Progenitor cell of endocrine pancreas (in vitro differentiated cells): ENCODE measurements at regions not wholly inside any gene's neighbourhood (a gene's known extent, or its start where the extent isn't known, plus 50 kb on each side); places are given as distances from the start of the nearest gene placed in this dataset.

Experiments
- DNase-seq: peaks from one replicate; pipeline ENCODE4 v3.0.0; 2021; ENCODE audit warnings: low spot score; ENCODE audit not compliant: unreplicated experiment
- H3K27ac Mint-ChIP-seq: 2 replicates; pipeline ENCODE4 v1.8.0; 2021; ENCODE audit warnings: mild to moderate bottlenecking, moderate library complexity, mixed read lengths
- H3K27me3 Mint-ChIP-seq: 2 replicates; pipeline ENCODE4 v1.8.0; 2021; ENCODE audit warnings: mixed read lengths
- H3K36me3 Mint-ChIP-seq: 2 replicates; pipeline ENCODE4 v1.8.0; 2022; ENCODE audit warnings: mixed read lengths; ENCODE audit not compliant: insufficient read depth
- H3K4me1 Mint-ChIP-seq: 2 replicates; pipeline ENCODE4 v1.8.0; 2021; ENCODE audit warnings: low read depth, mixed read lengths
- H3K4me3 Mint-ChIP-seq: 2 replicates; pipeline ENCODE4 v1.8.0; 2021; ENCODE audit warnings: low read depth, mild to moderate bottlenecking, moderate library complexity, mixed read lengths
- H3K9me3 Mint-ChIP-seq: 2 replicates; pipeline ENCODE4 v1.8.0; 2021; ENCODE audit warnings: low read depth, mixed read lengths
- CTCF ChIP-seq: fragments of 200-600 bp; sonication (generic); IDR thresholded peaks from one replicate; pipeline ENCODE4 v1.5.0; 2021; ENCODE audit warnings: antibody characterized with exemption, mild to moderate bottlenecking; ENCODE audit not compliant: unreplicated experiment

GRCh38 chr9:10674586-10674985 lies 61.8 kb upstream of the PTPRD start:
- no peaks in the 10 kb centered on the region for H3K36me3 Mint-ChIP-seq
- peak overlapping the region; percentile 29 for H3K27ac Mint-ChIP-seq
- H3K27me3 Mint-ChIP-seq, result no peaks in the 10 kb centered on the region
- DNase-seq, result no peak
- H3K9me3 Mint-ChIP-seq, result peaks cover 3% of the 10 kb centered on the region
- no peak overlapping the region for H3K4me3 Mint-ChIP-seq
- TF ChIP-seq CTCF, result no peak
- H3K4me1 Mint-ChIP-seq, result no peaks in the 10 kb centered on the region

- Mint-ChIP-seq H3K36me3 (no peaks in the 10 kb centered on the region), H3K27me3 (no peaks in the 10 kb centered on the region), H3K4me1 (no peaks in the 10 kb centered on the region), H3K4me3 (no peak overlapping the region), H3K27ac (no peak overlapping the region), H3K9me3 (peaks cover 4% of the 10 kb centered on the region)
- DNase-seq, result no peak
- TF ChIP-seq CTCF, result no peak
Observed at GRCh38 chr9:10678010-10678409, 65.2 kb upstream of the PTPRD start.

GRCh38 chr9:10678790-10679189 lies 66.0 kb upstream of the PTPRD start:
- Mint-ChIP-seq H3K27ac (no peak overlapping the region), H3K27me3 (no peaks in the 10 kb centered on the region)
- no peak for TF ChIP-seq CTCF

GRCh38 chr9:10686943-10687342 lies 74.1 kb upstream of the PTPRD start:
- Mint-ChIP-seq H3K4me1 (peaks cover 7% of the 10 kb centered on the region), H3K27me3 (no peaks in the 10 kb centered on the region), H3K4me3 (no peak overlapping the region), H3K9me3 (no peaks in the 10 kb centered on the region), H3K36me3 (no peaks in the 10 kb centered on the region), H3K27ac (no peak overlapping the region)
- TF ChIP-seq CTCF, result no peak
- DNase-seq, result no peak

More at GRCh38 chr9:10678790-10679189, 66.0 kb upstream of the PTPRD start:
- no peaks in the 10 kb centered on the region for H3K36me3 Mint-ChIP-seq
- no peak overlapping the region for H3K4me3 Mint-ChIP-seq
- H3K4me1 Mint-ChIP-seq, result no peaks in the 10 kb centered on the region
- DNase-seq, result no peak
- peaks cover 4% of the 10 kb centered on the region for H3K9me3 Mint-ChIP-seq

- H3K27me3 Mint-ChIP-seq, result no peaks in the 10 kb centered on the region
- no peaks in the 10 kb centered on the region for H3K9me3 Mint-ChIP-seq
- H3K4me1 Mint-ChIP-seq, result peaks cover 7% of the 10 kb centered on the region
- no peak for TF ChIP-seq CTCF
- H3K27ac Mint-ChIP-seq, result no peak overlapping the region
- no peak overlapping the region for H3K4me3 Mint-ChIP-seq
- DNase-seq, result no peak
- no peaks in the 10 kb centered on the region for H3K36me3 Mint-ChIP-seq
Observed at GRCh38 chr9:10690546-10690945, 77.7 kb upstream of the PTPRD start.

GRCh38 chr9:10697044-10697443 lies 84.2 kb upstream of the PTPRD start:
- Mint-ChIP-seq H3K36me3 (no peaks in the 10 kb centered on the region), H3K27me3 (no peaks in the 10 kb centered on the region), H3K27ac (no peak overlapping the region), H3K4me3 (no peak overlapping the region), H3K9me3 (no peaks in the 10 kb centered on the region), H3K4me1 (no peaks in the 10 kb centered on the region)
- no peak for TF ChIP-seq CTCF
- DNase-seq, result no peak
